ENCODE measurements at regions not wholly inside any gene's neighbourhood (a gene's known extent, or its start where the extent isn't known, plus 50 kb on each side); places are given as distances from the start of the nearest gene placed in this dataset.

GRCh38 chr7:41093141-41093540, 609.7 kb downstream of the INHBA start:
- no peak overlapping the region for H3K4me3 ChIP-seq (replicated peaks in 1 of 3; ENCODE audit: low read depth in 2 of 3, low read length in 3 of 3)
- peaks cover 0 to 10% (median 3%) of the 10 kb centered on the region in 7 donors for H3K9me3 Mint-ChIP-seq
- H2AFZ ChIP-seq (ENCODE audit: insufficient read depth, low read depth, low read length, poor library complexity, severe bottlenecking), result no peak overlapping the region
- no peaks in the 10 kb centered on the region for H3K79me2 ChIP-seq (ENCODE audit: insufficient read depth, low read length)
- H3K27me3 Mint-ChIP-seq (ENCODE audit: low read depth in 3 of 3), result no peaks in the 10 kb centered on the region
- H3K4me1 Mint-ChIP-seq, result no peaks in the 10 kb centered on the region
- H3K4me1 ChIP-seq (ENCODE audit: control insufficient read depth in 1 of 2, insufficient read depth in 2 of 2, low read length in 2 of 2), result no peaks in the 10 kb centered on the region
- no peak overlapping the region for H3K27ac ChIP-seq (ENCODE audit: low read depth in 1 of 2, low read length in 2 of 2)
- no peaks in the 10 kb centered on the region for H3K36me3 ChIP-seq (replicated peaks in 1 of 2; ENCODE audit: control insufficient read depth in 1 of 2, insufficient read depth in 2 of 2, low read length in 2 of 2)
- no peak overlapping the region for H3K4me2 ChIP-seq (replicated peaks; ENCODE audit: extremely low read depth, low read length, poor library complexity, severe bottlenecking)
- no peak overlapping the region for H3K9ac ChIP-seq (ENCODE audit: insufficient read depth, low read length, poor library complexity, severe bottlenecking)
- H3K36me3 Mint-ChIP-seq, result no peaks in the 10 kb centered on the region
- H3K4me3 Mint-ChIP-seq, result no peak overlapping the region
- H3K27me3 ChIP-seq (ENCODE audit: control insufficient read depth in 2 of 2, insufficient read depth in 2 of 2, low read length in 2 of 2), result no peaks in the 10 kb centered on the region
- TF ChIP-seq CTCF (IDR thresholded peaks at IDR 0.05), result no peak
- intact Hi-C loops (cut with micrococcal nuclease), result no loop called here
- H4K20me1 ChIP-seq (ENCODE audit: insufficient read depth, low read length), result no peaks in the 10 kb centered on the region
- DNase-seq, result no peak
- H3K27ac Mint-ChIP-seq, result no peak overlapping the region
- H3K9me3 ChIP-seq (replicated peaks in 1 of 2; ENCODE audit: control insufficient read depth in 1 of 2, insufficient read depth in 1 of 2, low read length in 2 of 2), result no peaks in the 10 kb centered on the region
- WGBS (ENCODE audit: insufficient coverage), result no CpG with 5 or more reads among the region's 3 CpGs

- WGBS (ENCODE audit: insufficient coverage), result no CpG with 5 or more reads among the region's 2 CpGs
- no peak overlapping the region for H3K27ac Mint-ChIP-seq
- intact Hi-C loops (cut with micrococcal nuclease), result no loop called here
- Histone ChIP-seq H3K9ac (ENCODE audit: insufficient read depth, low read length, poor library complexity, severe bottlenecking) (no peak overlapping the region), H3K79me2 (ENCODE audit: insufficient read depth, low read length) (no peaks in the 10 kb centered on the region), H3K4me3 (replicated peaks in 1 of 3; ENCODE audit: low read depth in 2 of 3, low read length in 3 of 3) (no peak overlapping the region), H3K27ac (ENCODE audit: low read depth in 1 of 2, low read length in 2 of 2) (no peak overlapping the region), H3K4me2 (replicated peaks; ENCODE audit: extremely low read depth, low read length, poor library complexity, severe bottlenecking) (no peak overlapping the region), H3K4me1 (ENCODE audit: control insufficient read depth in 1 of 2, insufficient read depth in 2 of 2, low read length in 2 of 2) (no peaks in the 10 kb centered on the region), H2AFZ (ENCODE audit: insufficient read depth, low read depth, low read length, poor library complexity, severe bottlenecking) (no peak overlapping the region), H3K27me3 (ENCODE audit: control insufficient read depth in 2 of 2, insufficient read depth in 2 of 2, low read length in 2 of 2) (no peaks in the 10 kb centered on the region), H3K9me3 (replicated peaks in 1 of 2; ENCODE audit: control insufficient read depth in 1 of 2, insufficient read depth in 1 of 2, low read length in 2 of 2) (no peaks in the 10 kb centered on the region), H4K20me1 (ENCODE audit: insufficient read depth, low read length) (no peaks in the 10 kb centered on the region), H3K36me3 (replicated peaks in 1 of 2; ENCODE audit: control insufficient read depth in 1 of 2, insufficient read depth in 2 of 2, low read length in 2 of 2) (no peaks in the 10 kb centered on the region)
- no peaks in the 10 kb centered on the region for H3K4me1 Mint-ChIP-seq
- no peak overlapping the region for H3K4me3 Mint-ChIP-seq
- H3K36me3 Mint-ChIP-seq, result no peaks in the 10 kb centered on the region
- H3K9me3 Mint-ChIP-seq, result peaks cover 0 to 9% (median 2%) of the 10 kb centered on the region in 7 donors
- TF ChIP-seq CTCF (IDR thresholded peaks at IDR 0.05), result no peak
- H3K27me3 Mint-ChIP-seq (ENCODE audit: low read depth in 3 of 3), result peaks cover 0 to 2% (median 0%) of the 10 kb centered on the region in 3 donors
- DNase-seq, result no peak
Measured at GRCh38 chr7:41085244-41085643, 617.6 kb downstream of the INHBA start.

All from CD14-positive monocyte (primary cell).